Fibroblast of the aortic adventitia (primary cell): ENCODE measurements at regions not wholly inside any gene's neighbourhood (a gene's known extent, or its start where the extent isn't known, plus 50 kb on each side); places are given as distances from the start of the nearest gene placed in this dataset.

Source experiments
- DNase-seq: peaks from one replicate; pipeline ENCODE4 v3.0.0-alpha.2; 2010; ENCODE audit warnings: low read depth
- H3K4me3 ChIP-seq: 2 replicates; pipeline ENCODE4 v1.5.1; 2011; ENCODE audit warnings: low read depth, mild to moderate bottlenecking, control low read depth, low read length, moderate library complexity
- CTCF ChIP-seq: IDR thresholded peaks from 2 replicates; pipeline ENCODE4 v1.5.1; 2011; ENCODE audit warnings: mild to moderate bottlenecking, low read length, control low read depth, inconsistent platforms; ENCODE audit not compliant: insufficient read depth

GRCh38 chr14:26008290-26008689 lies 589.5 kb downstream of the NOVA1 start:
- peak; percentile 47 for DNase-seq
- no peak overlapping the region for H3K4me3 ChIP-seq
- peak; percentile 40 for TF ChIP-seq CTCF

- TF ChIP-seq CTCF = no peak
- DNase-seq = no peak
- H3K4me3 ChIP-seq = no peak overlapping the region
Observed at GRCh38 chr14:26004342-26004741, 593.5 kb downstream of the NOVA1 start.

- no peak overlapping the region for H3K4me3 ChIP-seq
- TF ChIP-seq CTCF = no peak
- no peak for DNase-seq
Observed at GRCh38 chr14:25993830-25994229, 604.0 kb downstream of the NOVA1 start.

GRCh38 chr14:25988536-25988935 lies 609.3 kb downstream of the NOVA1 start:
- DNase-seq = no peak

GRCh38 chr14:25955772-25956171 lies 642.1 kb downstream of the NOVA1 start:
- TF ChIP-seq CTCF = no peak
- DNase-seq = no peak
- H3K4me3 ChIP-seq = no peak overlapping the region

More at GRCh38 chr14:25988536-25988935, 609.3 kb downstream of the NOVA1 start:
- H3K4me3 ChIP-seq = no peak overlapping the region
- TF ChIP-seq CTCF = no peak

GRCh38 chr14:25953532-25954139 lies 644.2 kb downstream of the NOVA1 start:
- DNase-seq = peak; percentile 89
- no peak for TF ChIP-seq CTCF
- peak overlapping the region; percentile 6 for H3K4me3 ChIP-seq

GRCh38 chr14:25945746-25946145 lies 652.1 kb downstream of the NOVA1 start:
- H3K4me3 ChIP-seq = no peak overlapping the region
- DNase-seq = no peak
- TF ChIP-seq CTCF = no peak
